ENCODE measurements at regions not wholly inside any gene's neighbourhood (a gene's known extent, or its start where the extent isn't known, plus 50 kb on each side); places are given as distances from the start of the nearest gene placed in this dataset.

GRCh38 chr5:173711466-173711865 is 95.0 kb upstream of the BOD1 start:
- no peak for TF ChIP-seq EZH2phosphoT487 (IDR thresholded peaks at IDR 0.05; ENCODE audit: low read length)
- no peak for TF ChIP-seq CTCF (IDR thresholded peaks at IDR 0.05; ENCODE audit: low read length)
- no peak for TF ChIP-seq EZH2 (optimal IDR thresholded peaks at IDR 0.05; ENCODE audit: low read depth, low read length)
- Histone ChIP-seq H3F3A (ENCODE audit: insufficient read depth, low read length) (no peaks in the 10 kb centered on the region), H3K79me2 (ENCODE audit: low read length) (no peaks in the 10 kb centered on the region), H3K4me1 (ENCODE audit: low read length) (no peaks in the 10 kb centered on the region), H3K4me2 (ENCODE audit: low read depth, low read length) (no peak overlapping the region), H3K36me3 (replicated peaks; ENCODE audit: insufficient read depth, low read length) (no peaks in the 10 kb centered on the region), H3K4me3 (ENCODE audit: low read length) (no peak overlapping the region), H3K27me3 (replicated peaks; ENCODE audit: insufficient read depth, low read length) (no peaks in the 10 kb centered on the region), H3K9ac (ENCODE audit: low read length) (no peak overlapping the region), H4K20me1 (ENCODE audit: insufficient read depth, low read length) (no peaks in the 10 kb centered on the region), H3K9me2 (replicated peaks; ENCODE audit: insufficient read depth, low read length) (no peaks in the 10 kb centered on the region), H3K9me3 (replicated peaks; ENCODE audit: insufficient read depth, low read length) (no peaks in the 10 kb centered on the region), H2AFZ (ENCODE audit: low read length) (no peak overlapping the region), H3K27ac (ENCODE audit: low read length) (no peak overlapping the region)
- no peak for DNase-seq

DNA sequence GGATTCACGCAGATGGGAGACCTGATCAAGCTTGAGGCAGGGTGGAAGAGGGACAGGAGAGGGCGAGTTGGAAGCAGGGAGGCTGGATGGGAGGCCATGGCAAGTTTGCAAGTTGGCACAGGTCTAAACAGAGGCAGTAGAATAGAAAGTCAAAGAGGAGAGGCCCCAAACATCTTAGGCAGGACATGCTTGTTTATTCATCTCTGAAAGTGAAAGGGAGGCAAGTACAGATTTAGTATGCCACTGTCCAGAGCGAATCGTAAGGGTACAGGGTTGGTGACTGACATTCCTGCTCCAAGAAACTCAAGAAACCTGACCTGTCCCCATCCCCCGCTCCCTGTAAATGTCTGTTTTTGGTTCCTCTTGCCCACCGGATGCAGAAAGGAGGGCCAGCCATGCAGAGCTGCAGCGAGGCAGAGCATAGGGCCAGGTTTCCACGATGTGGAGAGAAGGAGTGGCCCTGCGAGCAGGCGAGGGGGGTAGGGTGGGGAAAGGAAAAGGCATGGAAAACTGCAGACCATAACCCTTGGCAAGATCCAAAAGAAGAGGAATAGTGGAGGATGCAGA is 96.2 kb upstream of the BOD1 start:
- TF ChIP-seq EZH2 (optimal IDR thresholded peaks at IDR 0.05; ENCODE audit: low read depth, low read length): no peak
- TF ChIP-seq CTCF (IDR thresholded peaks at IDR 0.05; ENCODE audit: low read length): no peak
- no peak for TF ChIP-seq EZH2phosphoT487 (IDR thresholded peaks at IDR 0.05; ENCODE audit: low read length)
- H4K20me1 ChIP-seq (ENCODE audit: insufficient read depth, low read length): no peaks in the 10 kb centered on the region
- no peaks in the 10 kb centered on the region for H3K9me2 ChIP-seq (replicated peaks; ENCODE audit: insufficient read depth, low read length)
- H3K4me1 ChIP-seq (ENCODE audit: low read length): no peaks in the 10 kb centered on the region
- no peak overlapping the region for H3K27ac ChIP-seq (ENCODE audit: low read length)
- H3K27me3 ChIP-seq (replicated peaks; ENCODE audit: insufficient read depth, low read length): no peaks in the 10 kb centered on the region
- no peaks in the 10 kb centered on the region for H3F3A ChIP-seq (ENCODE audit: insufficient read depth, low read length)
- no peak overlapping the region for H3K9ac ChIP-seq (ENCODE audit: low read length)
- H3K79me2 ChIP-seq (ENCODE audit: low read length): no peaks in the 10 kb centered on the region
- H3K4me3 ChIP-seq (ENCODE audit: low read length): no peak overlapping the region
- no peak overlapping the region for H2AFZ ChIP-seq (ENCODE audit: low read length)
- H3K9me3 ChIP-seq (replicated peaks; ENCODE audit: insufficient read depth, low read length): no peaks in the 10 kb centered on the region
- no peak for DNase-seq
- no peak overlapping the region for H3K4me2 ChIP-seq (ENCODE audit: low read depth, low read length)
- H3K36me3 ChIP-seq (replicated peaks; ENCODE audit: insufficient read depth, low read length): no peaks in the 10 kb centered on the region

DNA sequence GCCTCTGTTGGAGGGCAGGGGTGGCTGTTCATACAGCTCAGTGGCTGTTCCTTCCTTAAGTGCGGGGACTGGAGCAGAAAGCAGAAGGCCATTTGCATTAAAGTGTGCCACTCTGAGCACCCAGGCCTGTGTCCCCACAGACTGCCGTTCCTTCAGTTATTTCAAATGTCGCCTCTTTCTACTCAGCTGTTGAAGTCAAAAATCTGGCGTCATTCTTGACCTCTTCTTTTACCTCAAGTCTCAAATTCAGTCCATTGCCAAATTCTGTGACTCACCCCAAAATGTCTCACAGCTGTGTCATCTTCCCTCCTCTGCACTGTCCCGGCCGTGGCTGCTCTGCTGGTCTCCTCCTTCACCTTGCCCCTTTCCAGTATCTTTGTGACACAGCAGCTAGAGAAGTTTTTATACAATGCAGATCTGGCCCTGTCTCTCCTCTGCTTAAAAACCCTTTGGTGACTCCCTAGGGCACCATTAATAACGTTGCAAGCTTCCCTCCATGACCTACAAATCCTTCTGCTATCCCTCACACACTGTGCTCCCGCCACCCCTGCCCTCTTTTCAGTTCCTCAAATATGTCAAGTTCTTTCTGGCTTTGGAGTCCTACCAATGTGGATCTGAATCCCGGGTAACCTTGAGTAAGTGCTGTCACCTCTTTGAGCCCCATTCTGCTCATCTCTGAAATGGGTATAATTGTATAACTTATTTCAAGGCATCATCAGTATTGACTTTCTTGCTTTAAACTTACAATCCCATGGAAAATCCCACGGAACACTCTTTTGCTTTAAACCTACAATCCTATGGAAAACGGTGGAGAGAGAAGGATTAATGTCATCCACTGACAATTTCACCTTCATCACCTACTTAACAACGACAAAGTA is 98.3 kb upstream of the BOD1 start:
- H3K9me2 ChIP-seq (replicated peaks; ENCODE audit: insufficient read depth, low read length): no peaks in the 10 kb centered on the region
- H3K27me3 ChIP-seq (replicated peaks; ENCODE audit: insufficient read depth, low read length): no peaks in the 10 kb centered on the region
- H3K27ac ChIP-seq (ENCODE audit: low read length): no peak overlapping the region
- H3K4me2 ChIP-seq (ENCODE audit: low read depth, low read length): no peak overlapping the region
- no peak overlapping the region for H3K4me3 ChIP-seq (ENCODE audit: low read length)
- no peak for DNase-seq
- no peak overlapping the region for H2AFZ ChIP-seq (ENCODE audit: low read length)
- no peaks in the 10 kb centered on the region for H3K9me3 ChIP-seq (replicated peaks; ENCODE audit: insufficient read depth, low read length)
- H3K4me1 ChIP-seq (ENCODE audit: low read length): no peaks in the 10 kb centered on the region
- H3K9ac ChIP-seq (ENCODE audit: low read length): no peak overlapping the region
- H3K36me3 ChIP-seq (replicated peaks; ENCODE audit: insufficient read depth, low read length): no peaks in the 10 kb centered on the region
- TF ChIP-seq CTCF (IDR thresholded peaks at IDR 0.05; ENCODE audit: low read length) (no peak), EZH2 (optimal IDR thresholded peaks at IDR 0.05; ENCODE audit: low read depth, low read length) (no peak), EZH2phosphoT487 (IDR thresholded peaks at IDR 0.05; ENCODE audit: low read length) (no peak)
- no peaks in the 10 kb centered on the region for H3K79me2 ChIP-seq (ENCODE audit: low read length)
- H3F3A ChIP-seq (ENCODE audit: insufficient read depth, low read length): no peaks in the 10 kb centered on the region
- no peaks in the 10 kb centered on the region for H4K20me1 ChIP-seq (ENCODE audit: insufficient read depth, low read length)
